Body of pancreas (tissue), 4 donors: ENCODE measurements at regions not wholly inside any gene's neighbourhood (a gene's known extent, or its start where the extent isn't known, plus 50 kb on each side); places are given as distances from the start of the nearest gene placed in this dataset.

Experiments used
- CTCF ChIP-seq, 7 experiments: fragments of 450-650 bp in 4 of 7; fragments of 200-600 bp in 3 of 7; sonication (generic) in 3 of 7; IDR thresholded peaks; one replicate each; pipeline ENCODE4 v1.5.1; 2016 to 2019; ENCODE audit warnings: antibody characterized with exemption in 7 of 7
- POLR2A ChIP-seq, 3 donors: fragments of 450-650 bp; IDR thresholded peaks; one replicate each; pipeline ENCODE4 v1.6.1; 2016; ENCODE audit warnings: antibody characterized with exemption in 3 of 3, mild to moderate bottlenecking in 2 of 3

- TF ChIP-seq CTCF (IDR thresholded peaks at IDR 0.05): no peak
- no peak for TF ChIP-seq POLR2A (IDR thresholded peaks at IDR 0.05)
These were observed 90.5 kb downstream of the RPS24 start for GRCh38 chr10:78124167-78124566.
